ENCODE measurements at regions not wholly inside any gene's neighbourhood (a gene's known extent, or its start where the extent isn't known, plus 50 kb on each side); places are given as distances from the start of the nearest gene placed in this dataset.
"Not testable (repeated sequence)": the region's sequence is repeated elsewhere in the genome, so short reads cannot be mapped to it uniquely, and the experiment has no call there.

DNA sequence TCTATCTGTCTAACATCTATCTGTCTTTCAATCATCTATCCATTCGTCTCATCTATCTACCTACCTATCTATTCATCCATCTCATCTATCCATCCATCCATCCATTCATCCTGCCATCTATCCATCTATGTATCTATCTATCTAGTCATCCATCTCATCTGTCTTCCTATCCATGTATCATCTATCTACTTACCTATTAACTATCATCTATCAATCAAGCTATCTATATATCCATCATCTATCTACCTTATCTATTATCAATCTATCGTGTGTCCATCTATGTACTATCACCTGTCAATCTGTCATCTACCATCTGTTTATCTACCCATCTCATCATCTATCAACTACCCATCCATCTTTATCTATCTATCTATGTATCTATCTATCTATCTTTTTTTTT, 217.7 kb downstream of the CRLF2 start:
- TF ChIP-seq EZH2 (IDR thresholded peaks at IDR 0.05; ENCODE audit: insufficient read depth, poor library complexity, severe bottlenecking), result no peak
- TF ChIP-seq EZH2phosphoT487 (IDR thresholded peaks at IDR 0.05; ENCODE audit: insufficient read depth, low read depth), result no peak
- Histone ChIP-seq H3K27me3 (replicated peaks; ENCODE audit: insufficient read depth) (no peaks in the 10 kb centered on the region), H3K36me3 (ENCODE audit: low read depth) (no peaks in the 10 kb centered on the region), H3K4me1 (ENCODE audit: insufficient read depth) (no peaks in the 10 kb centered on the region), H3K4me2 (ENCODE audit: unreplicated experiment) (no peak overlapping the region), H2AFZ (no peak overlapping the region), H3K9ac (no peak overlapping the region), H3K9me2 (ENCODE audit: insufficient read depth) (no peaks in the 10 kb centered on the region), H3K9me3 (ENCODE audit: low read depth) (no peaks in the 10 kb centered on the region), H4K20me1 (ENCODE audit: insufficient read depth) (no peaks in the 10 kb centered on the region), H3F3A (ENCODE audit: insufficient read depth) (no peaks in the 10 kb centered on the region), H3K27ac (no peak overlapping the region), H3K4me3 (no peak overlapping the region), H3K79me2 (ENCODE audit: insufficient read depth) (no peaks in the 10 kb centered on the region)
- in situ Hi-C loops (cut with MboI), result no loop called here
- DNase-seq, result no peak
- WGBS, 2 experiments (ENCODE audit: low coverage in 1 of 2, low lambda C conversion rate in 2 of 2, missing lambda C conversion rate in 2 of 2), result 44 to 48% methylated on average over 2 of the region's 2 CpGs

DNA sequence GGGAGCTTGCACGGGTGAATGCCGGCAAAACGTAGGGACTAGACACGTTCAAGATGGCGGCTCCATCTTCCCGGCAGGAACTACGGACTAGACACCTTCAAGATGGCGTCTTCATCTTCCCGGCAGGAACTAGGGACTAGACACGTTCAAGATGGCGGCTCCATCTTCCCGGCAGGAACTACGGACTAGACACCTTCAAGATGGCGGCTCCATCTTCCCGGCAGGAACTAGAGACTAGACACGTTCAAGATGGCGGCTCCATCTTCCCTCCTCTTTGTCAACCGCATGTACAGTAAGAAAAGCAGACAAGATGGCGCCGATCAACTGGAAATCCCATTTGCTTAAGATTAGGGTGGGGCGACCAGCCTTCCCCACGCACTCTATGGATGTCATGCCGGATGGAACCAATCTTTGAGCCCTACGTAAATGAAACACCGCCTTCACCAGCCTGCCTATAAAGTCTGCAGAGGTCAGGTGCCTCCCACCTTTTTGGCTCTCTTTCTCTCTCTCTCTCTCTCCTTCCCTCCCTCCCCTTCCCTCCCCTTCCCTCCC, 222.4 kb downstream of the CRLF2 start:
- H3F3A ChIP-seq (ENCODE audit: insufficient read depth), result no peaks in the 10 kb centered on the region
- H3K27me3 ChIP-seq (replicated peaks; ENCODE audit: insufficient read depth), result no peaks in the 10 kb centered on the region
- WGBS, 2 experiments (ENCODE audit: low coverage in 1 of 2, low lambda C conversion rate in 2 of 2, missing lambda C conversion rate in 2 of 2), result 30 to 32% methylated on average over 23 to 24 of the region's 25 CpGs
- in situ Hi-C loops (cut with MboI), result no loop called here
- no peak overlapping the region for H3K9ac ChIP-seq
- no peak overlapping the region for H3K4me2 ChIP-seq (ENCODE audit: unreplicated experiment)
- TF ChIP-seq EZH2 (IDR thresholded peaks at IDR 0.05; ENCODE audit: insufficient read depth, poor library complexity, severe bottlenecking), result no peak
- no peak overlapping the region for H3K27ac ChIP-seq
- no peak for DNase-seq
- H3K36me3 ChIP-seq (ENCODE audit: low read depth), result no peaks in the 10 kb centered on the region
- no peaks in the 10 kb centered on the region for H3K9me3 ChIP-seq (ENCODE audit: low read depth)
- no peaks in the 10 kb centered on the region for H3K9me2 ChIP-seq (ENCODE audit: insufficient read depth)
- H3K4me3 ChIP-seq, result no peak overlapping the region
- no peaks in the 10 kb centered on the region for H4K20me1 ChIP-seq (ENCODE audit: insufficient read depth)
- H2AFZ ChIP-seq, result no peak overlapping the region
- H3K79me2 ChIP-seq (ENCODE audit: insufficient read depth), result no peaks in the 10 kb centered on the region
- H3K4me1 ChIP-seq (ENCODE audit: insufficient read depth), result no peaks in the 10 kb centered on the region

- H2AFZ ChIP-seq; H3F3A ChIP-seq (ENCODE audit: insufficient read depth); H3K4me3 ChIP-seq; H3K9ac ChIP-seq; H3K9me2 ChIP-seq (ENCODE audit: insufficient read depth); H3K36me3 ChIP-seq (ENCODE audit: low read depth); H3K4me2 ChIP-seq (ENCODE audit: unreplicated experiment); H4K20me1 ChIP-seq (ENCODE audit: insufficient read depth); H3K4me1 ChIP-seq (ENCODE audit: insufficient read depth); H3K27ac ChIP-seq; in situ Hi-C loops (cut with MboI); H3K27me3 ChIP-seq (replicated peaks; ENCODE audit: insufficient read depth); H3K9me3 ChIP-seq (ENCODE audit: low read depth); DNase-seq; H3K79me2 ChIP-seq (ENCODE audit: insufficient read depth): not testable (repeated sequence)
- 35 to 37% methylated on average over 6 of the region's 6 CpGs for WGBS, 2 experiments (ENCODE audit: low coverage in 1 of 2, low lambda C conversion rate in 2 of 2, missing lambda C conversion rate in 2 of 2)
Measured at GRCh38 chrX:988530-988929, 223.9 kb downstream of the CRLF2 start.

GRCh38 chrX:981791-982626, 230.4 kb downstream of the CRLF2 start:
- TF ChIP-seq EZH2phosphoT487 (IDR thresholded peaks at IDR 0.05; ENCODE audit: insufficient read depth, low read depth), result no peak
- no peak for TF ChIP-seq EZH2 (IDR thresholded peaks at IDR 0.05; ENCODE audit: insufficient read depth, poor library complexity, severe bottlenecking)
- Histone ChIP-seq H3K27me3 (replicated peaks; ENCODE audit: insufficient read depth) (no peaks in the 10 kb centered on the region), H3K36me3 (ENCODE audit: low read depth) (no peaks in the 10 kb centered on the region), H3K27ac (no peak overlapping the region), H3F3A (ENCODE audit: insufficient read depth) (no peaks in the 10 kb centered on the region), H3K9me2 (ENCODE audit: insufficient read depth) (no peaks in the 10 kb centered on the region), H3K9ac (no peak overlapping the region), H2AFZ (no peak overlapping the region), H3K9me3 (ENCODE audit: low read depth) (no peaks in the 10 kb centered on the region), H3K79me2 (ENCODE audit: insufficient read depth) (no peaks in the 10 kb centered on the region), H3K4me1 (ENCODE audit: insufficient read depth) (no peaks in the 10 kb centered on the region), H3K4me3 (no peak overlapping the region), H3K4me2 (ENCODE audit: unreplicated experiment) (no peak overlapping the region), H4K20me1 (ENCODE audit: insufficient read depth) (no peaks in the 10 kb centered on the region)
- in situ Hi-C loops (cut with MboI), result no loop called here
- WGBS, 2 experiments (ENCODE audit: low coverage in 1 of 2, low lambda C conversion rate in 2 of 2, missing lambda C conversion rate in 2 of 2), result 4 to 9% methylated on average over 20 of the region's 20 CpGs
- DNase-seq, result no peak
